ENCODE measurements at regions not wholly inside any gene's neighbourhood (a gene's known extent, or its start where the extent isn't known, plus 50 kb on each side); places are given as distances from the start of the nearest gene placed in this dataset.
"Not testable (repeated sequence)": the region's sequence is repeated elsewhere in the genome, so short reads cannot be mapped to it uniquely, and the experiment has no call there.

- no peak for TF ChIP-seq TSHZ2 (CRISPR knock-in tag; IDR thresholded peaks at IDR 0.05)
- no peak for TF ChIP-seq PATZ1 (CRISPR knock-in tag; IDR thresholded peaks at IDR 0.05; ENCODE audit: borderline replicate concordance)
These were observed 136.5 kb downstream of the EPC1 start (continued) for GRCh38 chr10:32210306-32211045.

- not testable (repeated sequence) for ATAC-seq
These were observed 139.0 kb downstream of the EPC1 start for GRCh38 chr10:32208005-32208404.

- no peak for TF ChIP-seq TSHZ2 (CRISPR knock-in tag; IDR thresholded peaks at IDR 0.05)
- TF ChIP-seq ZFP3 (CRISPR knock-in tag; IDR thresholded peaks at IDR 0.05) = no peak
- TF ChIP-seq ZNF8 (CRISPR knock-in tag; IDR thresholded peaks at IDR 0.05) = no peak
- TF ChIP-seq POU6F1 (CRISPR knock-in tag; IDR thresholded peaks at IDR 0.05; ENCODE audit: borderline replicate concordance, low read depth) = no peak
- no peak for TF ChIP-seq TCF4 (CRISPR knock-in tag; IDR thresholded peaks at IDR 0.05; ENCODE audit: borderline replicate concordance)
- TF ChIP-seq OSR1 (CRISPR knock-in tag; IDR thresholded peaks at IDR 0.05) = no peak
- TF ChIP-seq ARNTL (CRISPR knock-in tag; IDR thresholded peaks at IDR 0.05; ENCODE audit: borderline replicate concordance, low read depth) = no peak
- no peak for TF ChIP-seq ZC3H10 (CRISPR knock-in tag; IDR thresholded peaks at IDR 0.05)
- TF ChIP-seq ISL1 (CRISPR knock-in tag; IDR thresholded peaks at IDR 0.05) = no peak
- peak; percentile 72 for ATAC-seq
These were observed 139.4 kb downstream of the EPC1 start for GRCh38 chr10:32207544-32207943.

- peak; percentile 57 for ATAC-seq
- peak; percentile 84 for TF ChIP-seq ISL1 (CRISPR knock-in tag; IDR thresholded peaks at IDR 0.05)
- no peak for TF ChIP-seq CREB5 (CRISPR knock-in tag; IDR thresholded peaks at IDR 0.05; ENCODE audit: low read depth)
These were observed 141.3 kb downstream of the EPC1 start for GRCh38 chr10:32205670-32206069.

GRCh38 chr10:32204606-32205005, 142.4 kb downstream of the EPC1 start:
- no peak for ATAC-seq
- no peak for TF ChIP-seq ZNF8 (CRISPR knock-in tag; IDR thresholded peaks at IDR 0.05)
- no peak for TF ChIP-seq SNAI2 (CRISPR knock-in tag; IDR thresholded peaks at IDR 0.05)
- no peak for TF ChIP-seq BACH2 (CRISPR knock-in tag; IDR thresholded peaks at IDR 0.05; ENCODE audit: borderline replicate concordance)
- TF ChIP-seq OSR1 (CRISPR knock-in tag; IDR thresholded peaks at IDR 0.05) = no peak
- TF ChIP-seq RARB (CRISPR knock-in tag; IDR thresholded peaks at IDR 0.05) = no peak
- no peak for TF ChIP-seq TSHZ2 (CRISPR knock-in tag; IDR thresholded peaks at IDR 0.05)
- no peak for TF ChIP-seq PPARA (CRISPR knock-in tag; IDR thresholded peaks at IDR 0.05; ENCODE audit: borderline replicate concordance)
- no peak for TF ChIP-seq TCF4 (CRISPR knock-in tag; IDR thresholded peaks at IDR 0.05; ENCODE audit: borderline replicate concordance)
- TF ChIP-seq ZFP3 (CRISPR knock-in tag; IDR thresholded peaks at IDR 0.05) = no peak
- TF ChIP-seq PATZ1 (CRISPR knock-in tag; IDR thresholded peaks at IDR 0.05; ENCODE audit: borderline replicate concordance) = no peak
- TF ChIP-seq CSDC2 (CRISPR knock-in tag; IDR thresholded peaks at IDR 0.05) = no peak
- no peak for TF ChIP-seq ZFP30 (CRISPR knock-in tag; IDR thresholded peaks at IDR 0.05)

Data from SK-N-SH treated with all-trans-retinoic acid at 6 μM for 48 hours (cell line).